ENCODE measurements at regions not wholly inside any gene's neighbourhood (a gene's known extent, or its start where the extent isn't known, plus 50 kb on each side); places are given as distances from the start of the nearest gene placed in this dataset.

GRCh38 chr4:118586357-118586790, 98.8 kb upstream of the METTL14 start (continued):
- no peak for TF ChIP-seq ZNF462 (CRISPR knock-in tag; IDR thresholded peaks at IDR 0.05)
- no peak for TF ChIP-seq EZH2phosphoT487 (IDR thresholded peaks at IDR 0.05; ENCODE audit: unreplicated experiment)
- TF ChIP-seq NANOG (IDR thresholded peaks at IDR 0.05; ENCODE audit: borderline replicate concordance) = no peak
- TF ChIP-seq POLR2AphosphoS5 (IDR thresholded peaks at IDR 0.05; ENCODE audit: low read depth) = no peak
- TF ChIP-seq ZNF114 (CRISPR knock-in tag; IDR thresholded peaks at IDR 0.05) = no peak
- TF ChIP-seq JUNB (IDR thresholded peaks at IDR 0.05; ENCODE audit: unreplicated experiment) = no peak
- TF ChIP-seq CREB1 (CRISPR knock-in tag; IDR thresholded peaks at IDR 0.05; ENCODE audit: low read depth) = no peak
- no peak for TF ChIP-seq REST (IDR thresholded peaks at IDR 0.05; ENCODE audit: unreplicated experiment)

All from GM23338 (cell line).